Testis (tissue), 2 donors: ENCODE measurements at regions not wholly inside any gene's neighbourhood (a gene's known extent, or its start where the extent isn't known, plus 50 kb on each side); places are given as distances from the start of the nearest gene placed in this dataset.

Source experiments
- CTCF ChIP-seq, 3 experiments: fragments of 450-650 bp in 2 of 3; fragments of 200-600 bp in 1 of 3; sonication (generic) in 1 of 3; IDR thresholded peaks; one replicate each; pipeline ENCODE4 v1.5.1; 2016 to 2019; ENCODE audit warnings: antibody characterized with exemption in 3 of 3, mild to moderate bottlenecking in 2 of 3, moderate library complexity in 1 of 3
- POLR2A ChIP-seq: fragments of 450-650 bp; IDR thresholded peaks from one replicate; pipeline ENCODE4 v1.6.1; 2017; ENCODE audit warnings: antibody characterized with exemption, mild to moderate bottlenecking, moderate library complexity

DNA sequence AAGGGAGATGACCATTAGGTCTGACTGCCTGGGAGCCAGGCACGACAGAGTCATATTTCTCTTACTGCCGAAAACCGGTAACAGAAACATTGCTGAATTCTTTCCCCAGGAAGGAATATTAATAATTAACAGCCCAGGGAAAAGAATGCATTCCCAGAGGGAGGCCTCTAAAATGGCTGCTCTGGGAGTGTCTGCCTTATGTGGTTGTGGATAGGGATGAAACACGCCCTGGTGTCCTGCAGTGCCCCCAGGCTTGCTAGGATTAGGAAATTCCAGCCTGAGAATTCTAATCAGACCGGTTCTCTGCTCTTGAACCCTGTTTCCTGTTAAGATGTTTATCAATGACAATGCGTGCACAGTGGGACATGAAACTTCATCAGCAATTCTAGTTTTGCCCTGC is 226.7 kb downstream of the GPAM start:
- TF ChIP-seq CTCF (IDR thresholded peaks at IDR 0.05), result no peak
- no peak for TF ChIP-seq POLR2A
